HG03196 (cell line): ENCODE measurements at regions not wholly inside any gene's neighbourhood (a gene's known extent, or its start where the extent isn't known, plus 50 kb on each side); places are given as distances from the start of the nearest gene placed in this dataset.

Experiments
- ATAC-seq: cut with Tn5 transposase; IDR thresholded peaks from one replicate; pipeline ENCODE4 v1.9.1; 2021; ENCODE audit not compliant: unreplicated experiment

GRCh38 chr13:48842316-48842715 is 133.4 kb upstream of the FNDC3A start:
- no peak for ATAC-seq

- no peak for ATAC-seq
These were observed 131.9 kb upstream of the FNDC3A start for GRCh38 chr13:48843630-48844380.

GRCh38 chr13:48844676-48845075 is 131.0 kb upstream of the FNDC3A start:
- ATAC-seq = no peak

- ATAC-seq = no peak
These were observed 126.2 kb upstream of the FNDC3A start for GRCh38 chr13:48849515-48849914.

- no peak for ATAC-seq
These were observed 124.0 kb upstream of the FNDC3A start for GRCh38 chr13:48851707-48852106.

GRCh38 chr13:48852911-48853727 is 122.6 kb upstream of the FNDC3A start:
- ATAC-seq = no peak

- no peak for ATAC-seq
These were observed 122.0 kb upstream of the FNDC3A start for GRCh38 chr13:48853728-48854102.

- ATAC-seq = no peak
These were observed 118.1 kb upstream of the FNDC3A start for GRCh38 chr13:48857576-48857975.

GRCh38 chr13:48858122-48858902 is 117.4 kb upstream of the FNDC3A start:
- no peak for ATAC-seq

GRCh38 chr13:48859272-48860105 is 116.2 kb upstream of the FNDC3A start:
- ATAC-seq = no peak

- no peak for ATAC-seq
These were observed 115.3 kb upstream of the FNDC3A start for GRCh38 chr13:48860364-48860763.

- ATAC-seq = no peak
These were observed 113.1 kb upstream of the FNDC3A start for GRCh38 chr13:48862572-48862971.

GRCh38 chr13:48864100-48864499 is 111.6 kb upstream of the FNDC3A start:
- no peak for ATAC-seq

- no peak for ATAC-seq
These were observed 109.5 kb upstream of the FNDC3A start for GRCh38 chr13:48866249-48866648.

- ATAC-seq = no peak
These were observed 102.6 kb upstream of the FNDC3A start for GRCh38 chr13:48873081-48873480.

- no peak for ATAC-seq
These were observed 102.1 kb upstream of the FNDC3A start for GRCh38 chr13:48873587-48873986.

GRCh38 chr13:48874165-48874564 is 101.5 kb upstream of the FNDC3A start:
- ATAC-seq = no peak

GRCh38 chr13:48875047-48875446 is 100.7 kb upstream of the FNDC3A start:
- ATAC-seq = no peak

- ATAC-seq = no peak
These were observed 99.4 kb upstream of the FNDC3A start for GRCh38 chr13:48876289-48876688.

GRCh38 chr13:48879432-48879831 is 96.3 kb upstream of the FNDC3A start:
- no peak for ATAC-seq

GRCh38 chr13:48879854-48880253 is 95.9 kb upstream of the FNDC3A start:
- ATAC-seq = no peak
